NCI-H1105 treated with DMSO at 0.1 percent for 48 hours (cell line): ENCODE measurements at regions not wholly inside any gene's neighbourhood (a gene's known extent, or its start where the extent isn't known, plus 50 kb on each side); places are given as distances from the start of the nearest gene placed in this dataset.
"Not testable (repeated sequence)": the region's sequence is repeated elsewhere in the genome, so short reads cannot be mapped to it uniquely, and the experiment has no call there.

ENCODE experiments used
- DNase-seq: peaks from one replicate; lab custom pipeline; 2025; lab: John Stamatoyannopoulos, UW

- DNase-seq = no peak
Observed at GRCh38 chr11:44361813-44362212, 51.9 kb upstream of the ALX4 start.

- no peak for DNase-seq
Observed at GRCh38 chr11:44363116-44363515, 53.2 kb upstream of the ALX4 start.

GRCh38 chr11:44364596-44364995 is 54.7 kb upstream of the ALX4 start:
- DNase-seq = no peak

GRCh38 chr11:44365616-44366015 is 55.7 kb upstream of the ALX4 start:
- DNase-seq = no peak

GRCh38 chr11:44366026-44366425 is 56.1 kb upstream of the ALX4 start:
- DNase-seq = no peak

- DNase-seq = no peak
Observed at GRCh38 chr11:44366741-44367140, 56.8 kb upstream of the ALX4 start.

GRCh38 chr11:44367452-44367851 is 57.5 kb upstream of the ALX4 start:
- DNase-seq = no peak

GRCh38 chr11:44368886-44369285 is 58.9 kb upstream of the ALX4 start:
- no peak for DNase-seq

GRCh38 chr11:44371042-44371441 is 61.1 kb upstream of the ALX4 start:
- DNase-seq = not testable (repeated sequence)

GRCh38 chr11:44371706-44372105 is 61.8 kb upstream of the ALX4 start:
- no peak for DNase-seq

GRCh38 chr11:44372989-44373388 is 63.0 kb upstream of the ALX4 start:
- no peak for DNase-seq

- no peak for DNase-seq
Observed at GRCh38 chr11:44374001-44374400, 64.1 kb upstream of the ALX4 start.

- no peak for DNase-seq
Observed at GRCh38 chr11:44376423-44376822, 66.5 kb upstream of the ALX4 start.

GRCh38 chr11:44377121-44377520 is 67.2 kb upstream of the ALX4 start:
- no peak for DNase-seq

GRCh38 chr11:44377914-44378321 is 68.0 kb upstream of the ALX4 start:
- no peak for DNase-seq

GRCh38 chr11:44379141-44380008 is 69.4 kb upstream of the ALX4 start:
- peak; percentile 44 for DNase-seq

GRCh38 chr11:44380009-44380313 is 70.0 kb upstream of the ALX4 start:
- peak; percentile 50 for DNase-seq

- no peak for DNase-seq
Observed at GRCh38 chr11:44380820-44381219, 70.9 kb upstream of the ALX4 start.

- DNase-seq = no peak
Observed at GRCh38 chr11:44381261-44381660, 71.3 kb upstream of the ALX4 start.

GRCh38 chr11:44382118-44382517 is 72.2 kb upstream of the ALX4 start:
- no peak for DNase-seq

GRCh38 chr11:44382656-44383240 is 72.8 kb upstream of the ALX4 start:
- no peak for DNase-seq

- no peak for DNase-seq
Observed at GRCh38 chr11:44383246-44383645, 73.3 kb upstream of the ALX4 start.

- DNase-seq = no peak
Observed at GRCh38 chr11:44387415-44387814, 77.5 kb upstream of the ALX4 start.

GRCh38 chr11:44387825-44388224 is 77.9 kb upstream of the ALX4 start:
- DNase-seq = peak; percentile 39
